PC-9 (cell line): ENCODE measurements at regions not wholly inside any gene's neighbourhood (a gene's known extent, or its start where the extent isn't known, plus 50 kb on each side); places are given as distances from the start of the nearest gene placed in this dataset.

Experiments
- BruUV-seq: library from RNA; stranded (reverse); fragments of 400-500 nt; replicated peaks from 2 replicates; lab custom pipeline; 2021; lab: Mats Ljungman, UMichigan
- CTCF ChIA-PET: fragments of 300-600 bp; sonication (Branson Sonifier 250); formaldehyde crosslinking; loops from one replicate; lab custom pipeline; 2022; ENCODE audit warnings: antibody characterized with exemption; lab: Charles Lee
- POLR2A ChIA-PET: fragments of 300-600 bp; sonication (Branson Sonifier 250); formaldehyde crosslinking; loops from one replicate; lab custom pipeline; 2022; ENCODE audit warnings: antibody characterized with exemption; ENCODE audit not compliant: unreplicated experiment; lab: Charles Lee
- DNase-seq, 2 experiments: peaks; one replicate each; pipeline versions ENCODE4 v3.0.0 to v3.0.0-alpha.2; 2015 to 2022; ENCODE audit warnings: mixed read lengths in 1 of 2
- H2AFZ ChIP-seq: fragments of 200-600 bp; sonication (generic); 2 replicates; pipeline ENCODE4 v1.8.1; 2017; ENCODE audit warnings: antibody characterized with exemption
- H3F3A ChIP-seq: fragments of 200-600 bp; sonication (generic); 2 replicates; pipeline ENCODE4 v1.8.1; 2017; ENCODE audit warnings: antibody characterized with exemption, mild to moderate bottlenecking, low read depth; ENCODE audit not compliant: insufficient read depth
- H3K27ac ChIP-seq: fragments of 200-600 bp; sonication (generic); 2 replicates; pipeline ENCODE4 v1.6.1; 2016; ENCODE audit warnings: mixed run types
- H3K27me3 ChIP-seq: fragments of 200-600 bp; sonication (generic); 2 replicates; pipeline ENCODE4 v1.6.1; 2016; ENCODE audit warnings: low read depth, mixed run types; ENCODE audit not compliant: insufficient read depth
- H3K36me3 ChIP-seq: fragments of 200-600 bp; sonication (generic); 2 replicates; pipeline ENCODE4 v1.6.1; 2016; ENCODE audit warnings: low read depth, mixed run types
- H3K4me1 ChIP-seq: fragments of 200-600 bp; sonication (generic); replicated peaks from 2 replicates; pipeline ENCODE4 v1.6.1; 2016; ENCODE audit warnings: mixed run types; ENCODE audit not compliant: insufficient read depth
- H3K4me2 ChIP-seq: fragments of 200-600 bp; sonication (generic); 2 replicates; pipeline ENCODE4 v1.6.1; 2017; ENCODE audit warnings: mixed run types
- H3K4me3 ChIP-seq: fragments of 200-600 bp; sonication (generic); 2 replicates; pipeline ENCODE4 v1.6.1; 2016; ENCODE audit warnings: mixed run types
- H3K79me2 ChIP-seq: fragments of 200-600 bp; sonication (generic); 2 replicates; pipeline ENCODE4 v1.6.1; 2017; ENCODE audit warnings: low read depth, mixed run types
- H3K9me2 ChIP-seq: fragments of 200-600 bp; sonication (generic); 2 replicates; pipeline ENCODE4 v1.8.1; 2017; ENCODE audit warnings: mild to moderate bottlenecking; ENCODE audit not compliant: insufficient read depth
- H3K9me3 ChIP-seq: fragments of 200-600 bp; sonication (generic); 2 replicates; pipeline ENCODE4 v1.8.1; 2016; ENCODE audit warnings: low read depth; ENCODE audit not compliant: insufficient read depth
- H4K20me1 ChIP-seq: fragments of 200-600 bp; sonication (generic); 2 replicates; pipeline ENCODE4 v1.8.1; 2017; ENCODE audit not compliant: insufficient read depth
- CTCF ChIP-seq: fragments of 200-600 bp; sonication (generic); conservative IDR thresholded peaks from 2 replicates; pipeline ENCODE4 v1.6.1; 2017; ENCODE audit warnings: mixed run types, antibody characterized with exemption, mild to moderate bottlenecking, moderate library complexity
- EZH2 ChIP-seq: fragments of 200-600 bp; sonication (generic); IDR thresholded peaks from 2 replicates; pipeline ENCODE4 v1.8.0; 2017; ENCODE audit warnings: antibody characterized with exemption, low read depth
- intact Hi-C: fragments of 100-400 bp; cut with micrococcal nuclease; formaldehyde crosslinking; loops from one replicate; pipeline ENCODE4 v1.10.0; 2022; ENCODE audit not compliant: unreplicated experiment

- intact Hi-C loops, result loop anchor here (5.0 to 10.0 kb wide), 2 partner anchors 241 to 759 kb away; no protein-coding TSS in a partner anchor
- Histone ChIP-seq H2AFZ (no peak overlapping the region), H3K79me2 (0 out of 2 replicates have a peak, but pooled peaks cover 8% of the 10 kb centered on the region), H3K9me3 (peaks cover 15% of the 10 kb centered on the region), H3K27me3 (no peaks in the 10 kb centered on the region), H4K20me1 (no peaks in the 10 kb centered on the region), H3K4me3 (no peak overlapping the region), H3K9me2 (no peaks in the 10 kb centered on the region), H3K4me1 (peaks cover 33% of the 10 kb centered on the region), H3K27ac (no peak overlapping the region), H3K4me2 (no peak overlapping the region), H3K36me3 (no peaks in the 10 kb centered on the region), H3F3A (peaks cover 25% of the 10 kb centered on the region)
- TF ChIP-seq CTCF, result no peak
- no peak for TF ChIP-seq EZH2
- POLR2A ChIA-PET, result no interaction called here
- no peak for DNase-seq
- BruUV-seq, result no TSS peak
- CTCF ChIA-PET, result no interaction called here
Observed at GRCh38 chr5:58255970-58256369, 203.9 kb downstream of the PLK2 start.

GRCh38 chr5:58255386-58255785 lies 204.5 kb downstream of the PLK2 start:
- POLR2A ChIA-PET, result no interaction called here
- Histone ChIP-seq H4K20me1 (no peaks in the 10 kb centered on the region), H3K36me3 (no peaks in the 10 kb centered on the region), H3K9me2 (no peaks in the 10 kb centered on the region), H3K9me3 (peaks cover 15% of the 10 kb centered on the region), H3K4me1 (peaks cover 27% of the 10 kb centered on the region), H3K27me3 (no peaks in the 10 kb centered on the region), H3K27ac (no peak overlapping the region), H3K79me2 (0 out of 2 replicates have a peak, but pooled peaks cover 8% of the 10 kb centered on the region), H3F3A (peaks cover 21% of the 10 kb centered on the region), H3K4me3 (no peak overlapping the region), H3K4me2 (no peak overlapping the region), H2AFZ (no peak overlapping the region)
- TF ChIP-seq CTCF, result no peak
- no peak for DNase-seq
- no TSS peak for BruUV-seq
- CTCF ChIA-PET, result no interaction called here
- intact Hi-C loops, result loop anchor here (5.0 to 10.0 kb wide), 2 partner anchors 241 to 758 kb away; no protein-coding TSS in a partner anchor

GRCh38 chr5:58248221-58248620 lies 211.7 kb downstream of the PLK2 start:
- Histone ChIP-seq H3F3A (no peaks in the 10 kb centered on the region), H3K27ac (no peak overlapping the region), H3K36me3 (no peaks in the 10 kb centered on the region), H3K4me1 (no peaks in the 10 kb centered on the region), H3K4me3 (no peak overlapping the region), H3K4me2 (no peak overlapping the region), H4K20me1 (no peaks in the 10 kb centered on the region), H2AFZ (no peak overlapping the region), H3K79me2 (no peaks in the 10 kb centered on the region), H3K9me3 (peaks cover 12% of the 10 kb centered on the region; the same call in 1 of the 2 replicates), H3K9me2 (no peaks in the 10 kb centered on the region), H3K27me3 (no peaks in the 10 kb centered on the region)
- no peak for TF ChIP-seq EZH2
- no peak for TF ChIP-seq CTCF
- no peak for DNase-seq
- ChIA-PET POLR2A (interaction anchor here (0.6 kb wide), 1 partner anchor 793 kb away, joined by 7 read pairs; no protein-coding TSS in a partner anchor), CTCF (no interaction called here)
- BruUV-seq, result no TSS peak
- intact Hi-C loops, result no loop called here
